PC-9 (cell line): ENCODE measurements at regions not wholly inside any gene's neighbourhood (a gene's known extent, or its start where the extent isn't known, plus 50 kb on each side); places are given as distances from the start of the nearest gene placed in this dataset.
A peak's percentile ranks its signal among the peaks of the same experiment; 100 is the strongest.

Experiments used
- BruUV-seq: library from RNA; stranded (reverse); fragments of 400-500 nt; replicated peaks from 2 replicates; lab custom pipeline; 2021; lab: Mats Ljungman, UMichigan
- CTCF ChIA-PET: fragments of 300-600 bp; sonication (Branson Sonifier 250); formaldehyde crosslinking; loops from one replicate; lab custom pipeline; 2022; ENCODE audit warnings: antibody characterized with exemption; lab: Charles Lee
- POLR2A ChIA-PET: fragments of 300-600 bp; sonication (Branson Sonifier 250); formaldehyde crosslinking; loops from one replicate; lab custom pipeline; 2022; ENCODE audit warnings: antibody characterized with exemption; ENCODE audit not compliant: unreplicated experiment; lab: Charles Lee
- DNase-seq, 2 experiments: peaks; one replicate each; pipeline versions ENCODE4 v3.0.0 to v3.0.0-alpha.2; 2015 to 2022; ENCODE audit warnings: mixed read lengths in 1 of 2
- H2AFZ ChIP-seq: fragments of 200-600 bp; sonication (generic); 2 replicates; pipeline ENCODE4 v1.8.1; 2017; ENCODE audit warnings: antibody characterized with exemption
- H3F3A ChIP-seq: fragments of 200-600 bp; sonication (generic); 2 replicates; pipeline ENCODE4 v1.8.1; 2017; ENCODE audit warnings: antibody characterized with exemption, mild to moderate bottlenecking, low read depth; ENCODE audit not compliant: insufficient read depth
- H3K27ac ChIP-seq: fragments of 200-600 bp; sonication (generic); 2 replicates; pipeline ENCODE4 v1.6.1; 2016; ENCODE audit warnings: mixed run types
- H3K27me3 ChIP-seq: fragments of 200-600 bp; sonication (generic); 2 replicates; pipeline ENCODE4 v1.6.1; 2016; ENCODE audit warnings: low read depth, mixed run types; ENCODE audit not compliant: insufficient read depth
- H3K36me3 ChIP-seq: fragments of 200-600 bp; sonication (generic); 2 replicates; pipeline ENCODE4 v1.6.1; 2016; ENCODE audit warnings: low read depth, mixed run types
- H3K4me1 ChIP-seq: fragments of 200-600 bp; sonication (generic); replicated peaks from 2 replicates; pipeline ENCODE4 v1.6.1; 2016; ENCODE audit warnings: mixed run types; ENCODE audit not compliant: insufficient read depth
- H3K4me2 ChIP-seq: fragments of 200-600 bp; sonication (generic); 2 replicates; pipeline ENCODE4 v1.6.1; 2017; ENCODE audit warnings: mixed run types
- H3K4me3 ChIP-seq: fragments of 200-600 bp; sonication (generic); 2 replicates; pipeline ENCODE4 v1.6.1; 2016; ENCODE audit warnings: mixed run types
- H3K79me2 ChIP-seq: fragments of 200-600 bp; sonication (generic); 2 replicates; pipeline ENCODE4 v1.6.1; 2017; ENCODE audit warnings: low read depth, mixed run types
- H3K9me2 ChIP-seq: fragments of 200-600 bp; sonication (generic); 2 replicates; pipeline ENCODE4 v1.8.1; 2017; ENCODE audit warnings: mild to moderate bottlenecking; ENCODE audit not compliant: insufficient read depth
- H3K9me3 ChIP-seq: fragments of 200-600 bp; sonication (generic); 2 replicates; pipeline ENCODE4 v1.8.1; 2016; ENCODE audit warnings: low read depth; ENCODE audit not compliant: insufficient read depth
- H4K20me1 ChIP-seq: fragments of 200-600 bp; sonication (generic); 2 replicates; pipeline ENCODE4 v1.8.1; 2017; ENCODE audit not compliant: insufficient read depth
- CTCF ChIP-seq: fragments of 200-600 bp; sonication (generic); conservative IDR thresholded peaks from 2 replicates; pipeline ENCODE4 v1.6.1; 2017; ENCODE audit warnings: mixed run types, antibody characterized with exemption, mild to moderate bottlenecking, moderate library complexity
- EZH2 ChIP-seq: fragments of 200-600 bp; sonication (generic); IDR thresholded peaks from 2 replicates; pipeline ENCODE4 v1.8.0; 2017; ENCODE audit warnings: antibody characterized with exemption, low read depth
- intact Hi-C: fragments of 100-400 bp; cut with micrococcal nuclease; formaldehyde crosslinking; loops from one replicate; pipeline ENCODE4 v1.10.0; 2022; ENCODE audit not compliant: unreplicated experiment

- DNase-seq, result no peak
- Histone ChIP-seq H2AFZ (no peak overlapping the region), H3K9me2 (no peaks in the 10 kb centered on the region), H3K4me2 (no peak overlapping the region), H3K4me1 (peaks cover 22% of the 10 kb centered on the region), H4K20me1 (no peaks in the 10 kb centered on the region), H3K36me3 (no peaks in the 10 kb centered on the region), H3F3A (peaks cover 24% of the 10 kb centered on the region; the same call in 1 of the 2 replicates), H3K4me3 (no peak overlapping the region), H3K27me3 (no peaks in the 10 kb centered on the region), H3K79me2 (no peaks in the 10 kb centered on the region), H3K9me3 (no peaks in the 10 kb centered on the region), H3K27ac (no peak overlapping the region)
- ChIA-PET POLR2A (no interaction called here), CTCF (no interaction called here)
- intact Hi-C loops, result loop anchor here (5.0 kb wide), 1 partner anchor 58 kb away; no protein-coding TSS in a partner anchor
- no peak for TF ChIP-seq EZH2
- TF ChIP-seq CTCF, result no peak
- no TSS peak for BruUV-seq
These were observed 53.1 kb upstream of the VSX1 start for GRCh38 chr20:25135031-25135430.

GRCh38 chr20:25136056-25136455 lies 54.1 kb upstream of the VSX1 start:
- H3K79me2 ChIP-seq, result no peaks in the 10 kb centered on the region

More at GRCh38 chr20:25136056-25136455, 54.1 kb upstream of the VSX1 start:
- H4K20me1 ChIP-seq, result no peaks in the 10 kb centered on the region
- intact Hi-C loops, result loop anchor here (2.0 to 5.0 kb wide), 3 partner anchors 43 to 135 kb away; no protein-coding TSS in a partner anchor
- TF ChIP-seq CTCF (no peak), EZH2 (no peak)
- H3K4me1 ChIP-seq, result peaks cover 22% of the 10 kb centered on the region
- ChIA-PET CTCF (no interaction called here), POLR2A (interaction anchor here (0.7 kb wide), 1 partner anchor 29 kb away, joined by 3 read pairs; no protein-coding TSS in a partner anchor)
- no peaks in the 10 kb centered on the region for H3K9me2 ChIP-seq
- no peaks in the 10 kb centered on the region for H3K27me3 ChIP-seq
- H2AFZ ChIP-seq, result 0 out of 2 replicates have a peak overlapping the region, but pooled peaks have one; percentile 25
- BruUV-seq, result no TSS peak
- H3K9me3 ChIP-seq, result no peaks in the 10 kb centered on the region; the same call in 1 of the 2 replicates
- no peak for DNase-seq
- H3F3A ChIP-seq, result peaks cover 24% of the 10 kb centered on the region; the same call in 1 of the 2 replicates
- H3K36me3 ChIP-seq, result no peaks in the 10 kb centered on the region
- H3K4me3 ChIP-seq, result no peak overlapping the region
- H3K4me2 ChIP-seq, result peak overlapping the region; percentile 51; the same call in 1 of the 2 replicates
- H3K27ac ChIP-seq, result no peak overlapping the region
